ENCODE measurements at regions not wholly inside any gene's neighbourhood (a gene's known extent, or its start where the extent isn't known, plus 50 kb on each side); places are given as distances from the start of the nearest gene placed in this dataset.

DNA sequence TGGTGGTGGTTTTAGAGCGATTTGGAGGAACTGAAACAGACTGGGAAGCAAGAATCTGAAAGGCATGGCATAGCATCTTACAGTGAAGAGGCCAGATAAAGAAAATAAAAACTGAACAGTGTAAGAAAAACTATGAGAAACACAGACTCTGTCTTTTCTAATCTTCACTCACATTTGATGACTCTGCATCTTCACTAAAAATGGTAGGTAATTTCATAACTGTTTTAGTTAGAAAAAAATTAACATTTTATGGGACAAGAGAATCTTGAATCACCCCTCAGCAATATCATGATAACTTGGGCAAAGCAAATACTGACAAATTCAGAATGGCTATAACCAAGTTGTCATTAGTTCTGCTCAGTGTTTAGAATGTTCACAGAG, 812.6 kb downstream of the MCTP2 start:
- Histone ChIP-seq H2BK12ac (ENCODE audit: low read length) (no peak overlapping the region), H2AK5ac (ENCODE audit: low read length) (no peak overlapping the region), H3K36me3 (ENCODE audit: control insufficient read depth in 1 of 2, insufficient read depth in 2 of 2, low read length in 2 of 2) (peaks cover 0 to 1% of the 10 kb centered on the region in 2 experiments), H3K4me3 (ENCODE audit: low read depth, low read length) (no peak overlapping the region), H3K4ac (ENCODE audit: low read depth, low read length) (no peak overlapping the region), H3K18ac (ENCODE audit: low read length) (no peak overlapping the region), H3K4me1 (ENCODE audit: control insufficient read depth in 1 of 2, insufficient read depth in 2 of 2, low read length in 2 of 2) (no peaks in the 10 kb centered on the region), H3K27ac (ENCODE audit: low read depth, low read length) (no peak overlapping the region), H3K79me1 (ENCODE audit: low read length) (no peaks in the 10 kb centered on the region), H3K9me3 (ENCODE audit: insufficient read depth, low read depth, low read length) (peaks cover 2% of the 10 kb centered on the region), H3K14ac (ENCODE audit: low read length) (no peak overlapping the region), H3K27me3 (ENCODE audit: insufficient read depth, low read length) (no peaks in the 10 kb centered on the region), H3K23ac (ENCODE audit: low read length) (no peak overlapping the region), H2AFZ (ENCODE audit: insufficient read depth, low read length, poor library complexity) (no peak overlapping the region), H3K9ac (ENCODE audit: low read length) (no peak overlapping the region), H3K79me2 (ENCODE audit: control insufficient read depth, insufficient read depth, low read length, poor library complexity) (no peaks in the 10 kb centered on the region), H2BK5ac (ENCODE audit: low read depth, low read length, poor library complexity) (no peak overlapping the region), H2BK120ac (ENCODE audit: insufficient read depth, low read length, poor library complexity) (no peak overlapping the region), H4K91ac (ENCODE audit: low read depth, low read length) (no peak overlapping the region), H4K12ac (ENCODE audit: low read depth, low read length) (no peak overlapping the region), H3K4me2 (ENCODE audit: low read length) (no peak overlapping the region), H4K8ac (ENCODE audit: low read depth, low read length) (no peak overlapping the region)
- DNase-seq = no peak
- WGBS (ENCODE audit: extremely low coverage, insufficient coverage, insufficient read length) = no CpG with 5 or more reads among the region's 1 CpG

DNA sequence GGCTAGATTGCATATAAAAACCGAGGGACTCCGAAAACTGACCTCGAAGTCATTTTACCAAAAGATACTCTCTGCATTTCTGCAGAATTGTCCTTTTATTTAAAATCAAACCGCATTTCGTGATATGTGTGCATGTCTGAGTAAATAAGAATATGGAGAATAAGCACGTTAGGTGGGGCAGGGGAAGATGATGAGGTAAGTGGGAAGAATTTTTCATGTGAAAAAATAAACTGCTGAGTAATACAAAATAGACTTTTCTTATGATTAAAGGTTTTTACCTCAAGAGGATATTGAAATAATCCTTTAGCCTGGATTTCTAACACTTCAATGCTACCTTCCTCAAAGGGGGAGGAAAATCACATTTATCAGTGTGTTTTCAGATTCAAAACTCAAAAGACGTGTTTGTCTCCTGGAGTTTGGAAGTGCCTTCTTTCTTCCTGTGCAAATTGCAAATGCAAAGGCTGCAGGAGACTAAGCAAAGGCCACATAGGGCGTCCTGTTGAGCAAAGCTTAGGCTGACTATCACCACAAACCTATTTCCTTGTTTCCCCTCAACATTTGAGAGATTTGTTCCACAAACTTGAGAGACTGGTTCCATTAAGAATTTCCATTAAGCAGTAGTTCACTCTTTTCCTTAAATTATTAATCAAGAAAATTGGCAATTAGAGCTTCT, 813.5 kb downstream of the MCTP2 start:
- Histone ChIP-seq H3K4ac (ENCODE audit: low read depth, low read length) (no peak overlapping the region), H3K79me1 (ENCODE audit: low read length) (no peaks in the 10 kb centered on the region), H4K91ac (ENCODE audit: low read depth, low read length) (no peak overlapping the region), H3K27me3 (ENCODE audit: insufficient read depth, low read length) (no peaks in the 10 kb centered on the region), H3K14ac (ENCODE audit: low read length) (no peak overlapping the region), H4K12ac (ENCODE audit: low read depth, low read length) (no peak overlapping the region), H2BK12ac (ENCODE audit: low read length) (no peak overlapping the region), H3K79me2 (ENCODE audit: control insufficient read depth, insufficient read depth, low read length, poor library complexity) (no peaks in the 10 kb centered on the region), H3K4me1 (ENCODE audit: control insufficient read depth in 1 of 2, insufficient read depth in 2 of 2, low read length in 2 of 2) (no peaks in the 10 kb centered on the region), H3K18ac (ENCODE audit: low read length) (no peak overlapping the region), H3K9me3 (ENCODE audit: insufficient read depth, low read depth, low read length) (peaks cover 2% of the 10 kb centered on the region), H2AK5ac (ENCODE audit: low read length) (no peak overlapping the region), H3K27ac (ENCODE audit: low read depth, low read length) (no peak overlapping the region), H2BK5ac (ENCODE audit: low read depth, low read length, poor library complexity) (no peak overlapping the region), H3K9ac (ENCODE audit: low read length) (no peak overlapping the region), H3K4me3 (ENCODE audit: low read depth, low read length) (no peak overlapping the region), H2AFZ (ENCODE audit: insufficient read depth, low read length, poor library complexity) (no peak overlapping the region), H3K23ac (ENCODE audit: low read length) (no peak overlapping the region), H3K4me2 (ENCODE audit: low read length) (no peak overlapping the region), H3K36me3 (ENCODE audit: control insufficient read depth in 1 of 2, insufficient read depth in 2 of 2, low read length in 2 of 2) (peaks cover 0 to 1% of the 10 kb centered on the region in 2 experiments), H2BK120ac (ENCODE audit: insufficient read depth, low read length, poor library complexity) (no peak overlapping the region), H4K8ac (ENCODE audit: low read depth, low read length) (no peak overlapping the region)
- no CpG with 5 or more reads among the region's 8 CpGs for WGBS (ENCODE audit: extremely low coverage, insufficient coverage, insufficient read length)
- no peak for DNase-seq

DNA sequence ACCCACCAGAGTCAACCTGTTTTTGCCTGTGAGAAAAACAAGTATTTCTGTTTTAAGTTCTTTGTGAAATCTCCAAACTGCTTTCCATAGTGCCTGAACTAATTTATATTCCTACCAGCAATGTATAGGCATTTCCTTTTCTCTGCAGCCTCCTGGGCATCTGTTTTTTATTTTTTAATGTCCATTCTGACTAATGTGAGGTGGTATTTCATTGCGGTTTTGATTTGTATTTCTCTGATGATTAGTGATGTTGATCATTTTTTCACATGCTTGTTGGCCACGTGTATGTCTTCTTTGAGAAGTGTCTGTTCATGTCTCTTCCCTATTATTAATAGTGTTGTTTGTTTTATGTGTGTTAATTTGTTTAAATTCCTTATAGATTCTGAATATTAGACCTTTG, 820.5 kb downstream of the MCTP2 start:
- Histone ChIP-seq H3K9ac (ENCODE audit: low read length) (no peak overlapping the region), H2AFZ (ENCODE audit: insufficient read depth, low read length, poor library complexity) (no peak overlapping the region), H2AK5ac (ENCODE audit: low read length) (no peak overlapping the region), H3K79me2 (ENCODE audit: control insufficient read depth, insufficient read depth, low read length, poor library complexity) (no peaks in the 10 kb centered on the region), H3K9me3 (ENCODE audit: insufficient read depth, low read depth, low read length) (peaks cover under 1% of the 10 kb centered on the region), H3K27ac (ENCODE audit: low read depth, low read length) (no peak overlapping the region), H3K36me3 (ENCODE audit: control insufficient read depth in 1 of 2, insufficient read depth in 2 of 2, low read length in 2 of 2) (peaks cover 0 to 1% of the 10 kb centered on the region in 2 experiments), H3K4ac (ENCODE audit: low read depth, low read length) (no peak overlapping the region), H3K4me1 (ENCODE audit: control insufficient read depth in 1 of 2, insufficient read depth in 2 of 2, low read length in 2 of 2) (no peaks in the 10 kb centered on the region), H2BK5ac (ENCODE audit: low read depth, low read length, poor library complexity) (no peak overlapping the region), H3K4me2 (ENCODE audit: low read length) (no peak overlapping the region), H3K79me1 (ENCODE audit: low read length) (no peaks in the 10 kb centered on the region), H3K23ac (ENCODE audit: low read length) (no peak overlapping the region), H4K8ac (ENCODE audit: low read depth, low read length) (no peak overlapping the region), H2BK120ac (ENCODE audit: insufficient read depth, low read length, poor library complexity) (no peak overlapping the region), H2BK12ac (ENCODE audit: low read length) (no peak overlapping the region), H3K14ac (ENCODE audit: low read length) (no peak overlapping the region), H3K27me3 (ENCODE audit: insufficient read depth, low read length) (no peaks in the 10 kb centered on the region), H4K91ac (ENCODE audit: low read depth, low read length) (no peak overlapping the region), H3K4me3 (ENCODE audit: low read depth, low read length) (no peak overlapping the region), H3K18ac (ENCODE audit: low read length) (no peak overlapping the region), H4K12ac (ENCODE audit: low read depth, low read length) (no peak overlapping the region)
- WGBS (ENCODE audit: extremely low coverage, insufficient coverage, insufficient read length) = no CpG with 5 or more reads among the region's 2 CpGs
- DNase-seq = no peak

DNA sequence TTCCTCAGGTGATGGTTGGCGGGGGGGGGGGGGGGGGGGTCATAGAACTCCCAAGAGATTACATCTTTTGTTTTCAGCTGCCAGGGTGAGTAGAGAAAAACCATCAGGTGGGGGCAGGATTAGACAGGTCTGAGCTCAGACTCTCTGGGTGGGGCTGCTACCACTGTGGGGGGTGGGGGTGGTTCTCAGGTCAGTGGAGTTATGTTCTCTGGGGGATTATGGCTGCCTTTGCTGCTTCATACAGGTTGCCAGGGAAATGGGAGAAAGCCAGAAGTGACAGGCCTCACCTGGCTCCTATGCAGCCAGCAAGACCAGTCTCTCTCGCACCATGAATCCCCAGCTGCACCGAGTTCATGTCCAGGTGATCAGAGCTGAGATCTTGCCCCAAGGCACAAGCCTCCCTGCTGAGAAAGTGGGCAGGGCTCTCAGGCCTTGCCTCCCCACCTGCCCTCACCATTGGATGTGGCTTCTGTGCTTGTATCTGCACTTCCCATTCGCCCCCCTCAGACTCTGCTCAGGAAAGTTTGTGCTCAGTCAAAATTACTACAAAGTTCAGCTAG, 828.1 kb downstream of the MCTP2 start:
- no CpG with 5 or more reads among the region's 4 CpGs for WGBS (ENCODE audit: extremely low coverage, insufficient coverage, insufficient read length)
- Histone ChIP-seq H3K9ac (ENCODE audit: low read length) (no peak overlapping the region), H3K79me2 (ENCODE audit: control insufficient read depth, insufficient read depth, low read length, poor library complexity) (no peaks in the 10 kb centered on the region), H2AK5ac (ENCODE audit: low read length) (no peak overlapping the region), H2BK5ac (ENCODE audit: low read depth, low read length, poor library complexity) (no peak overlapping the region), H3K27ac (ENCODE audit: low read depth, low read length) (no peak overlapping the region), H3K4ac (ENCODE audit: low read depth, low read length) (no peak overlapping the region), H3K18ac (ENCODE audit: low read length) (no peak overlapping the region), H3K79me1 (ENCODE audit: low read length) (no peaks in the 10 kb centered on the region), H3K4me2 (ENCODE audit: low read length) (no peak overlapping the region), H3K4me3 (ENCODE audit: low read depth, low read length) (no peak overlapping the region), H3K9me3 (ENCODE audit: insufficient read depth, low read depth, low read length) (peaks cover 9% of the 10 kb centered on the region), H3K14ac (ENCODE audit: low read length) (no peak overlapping the region), H3K4me1 (ENCODE audit: control insufficient read depth in 1 of 2, insufficient read depth in 2 of 2, low read length in 2 of 2) (no peaks in the 10 kb centered on the region), H3K23ac (ENCODE audit: low read length) (no peak overlapping the region), H3K27me3 (ENCODE audit: insufficient read depth, low read length) (no peaks in the 10 kb centered on the region), H2AFZ (ENCODE audit: insufficient read depth, low read length, poor library complexity) (no peak overlapping the region), H2BK12ac (ENCODE audit: low read length) (no peak overlapping the region), H2BK120ac (ENCODE audit: insufficient read depth, low read length, poor library complexity) (no peak overlapping the region), H4K12ac (ENCODE audit: low read depth, low read length) (no peak overlapping the region), H3K36me3 (ENCODE audit: control insufficient read depth in 1 of 2, insufficient read depth in 2 of 2, low read length in 2 of 2) (no peaks in the 10 kb centered on the region), H4K91ac (ENCODE audit: low read depth, low read length) (no peak overlapping the region), H4K8ac (ENCODE audit: low read depth, low read length) (no peak overlapping the region)
- DNase-seq = peak; percentile 13 to 52

Data from trophoblast cell (in vitro differentiated cells and primary cell).